Activated T-helper 1 cell treated with anti-CD3 and anti-CD28 coated beads, Interleukin-12 subunit alpha, Interleukin-12 subunit beta, Interleukin-2, Interleukin-4 antibody, amounts not matched to agents 30 ng/mL and 10 ng/mL and 1 ng/mL, durations not matched to agents 14 hours and 24 hours and 36 hours (primary cell): ENCODE measurements at regions not wholly inside any gene's neighbourhood (a gene's known extent, or its start where the extent isn't known, plus 50 kb on each side); places are given as distances from the start of the nearest gene placed in this dataset.
"Not testable (repeated sequence)": the region's sequence is repeated elsewhere in the genome, so short reads cannot be mapped to it uniquely, and the experiment has no call there.

Source experiments
- DNase-seq: peaks from one replicate; pipeline ENCODE4 v3.0.0; 2021; ENCODE audit warnings: low spot score
- H3K27ac Mint-ChIP-seq: one replicate; pipeline ENCODE4 v1.8.0; 2021; ENCODE audit warnings: mild to moderate bottlenecking, mixed read lengths
- H3K27me3 Mint-ChIP-seq: one replicate; pipeline ENCODE4 v1.8.0; 2022; ENCODE audit warnings: mild to moderate bottlenecking, moderate library complexity, mixed read lengths; ENCODE audit not compliant: insufficient read depth
- H3K36me3 Mint-ChIP-seq: one replicate; pipeline ENCODE4 v1.8.0; 2021; ENCODE audit warnings: low read depth, mixed read lengths
- H3K4me1 Mint-ChIP-seq: one replicate; pipeline ENCODE4 v1.8.0; 2021; ENCODE audit warnings: low read depth, mixed read lengths
- H3K4me3 Mint-ChIP-seq: one replicate; pipeline ENCODE4 v1.8.0; 2021; ENCODE audit warnings: mild to moderate bottlenecking, moderate library complexity, mixed read lengths
- H3K9me3 Mint-ChIP-seq: one replicate; pipeline ENCODE4 v1.8.0; 2021; ENCODE audit warnings: mixed read lengths
- intact Hi-C: fragments of 100-400 bp; cut with micrococcal nuclease; formaldehyde crosslinking; loops from one replicate; pipeline ENCODE4 v1.15.1; 2024

GRCh38 chr6:81128671-81129070, 623.8 kb downstream of the TENT5A start:
- intact Hi-C loops = no loop called here
- Mint-ChIP-seq H3K9me3 (no peaks in the 10 kb centered on the region), H3K36me3 (no peaks in the 10 kb centered on the region), H3K4me3 (no peak overlapping the region), H3K27me3 (no peaks in the 10 kb centered on the region), H3K4me1 (no peaks in the 10 kb centered on the region), H3K27ac (no peak overlapping the region)
- DNase-seq = no peak

- no peak for DNase-seq
- Mint-ChIP-seq H3K4me3 (no peak overlapping the region), H3K9me3 (no peaks in the 10 kb centered on the region), H3K4me1 (no peaks in the 10 kb centered on the region), H3K27ac (no peak overlapping the region), H3K36me3 (no peaks in the 10 kb centered on the region), H3K27me3 (no peaks in the 10 kb centered on the region)
- intact Hi-C loops = no loop called here
Measured at GRCh38 chr6:81126150-81126549, 626.3 kb downstream of the TENT5A start.

GRCh38 chr6:81120280-81120679, 632.2 kb downstream of the TENT5A start:
- H3K4me3 Mint-ChIP-seq = no peak overlapping the region
- no peaks in the 10 kb centered on the region for H3K27me3 Mint-ChIP-seq
- no peaks in the 10 kb centered on the region for H3K4me1 Mint-ChIP-seq
- no peaks in the 10 kb centered on the region for H3K9me3 Mint-ChIP-seq
- intact Hi-C loops = no loop called here
- H3K27ac Mint-ChIP-seq = no peak overlapping the region
- DNase-seq = no peak
- H3K36me3 Mint-ChIP-seq = no peaks in the 10 kb centered on the region

- no peaks in the 10 kb centered on the region for H3K27me3 Mint-ChIP-seq
- no peak for DNase-seq
- no peaks in the 10 kb centered on the region for H3K9me3 Mint-ChIP-seq
- intact Hi-C loops = no loop called here
- no peaks in the 10 kb centered on the region for H3K36me3 Mint-ChIP-seq
- H3K4me3 Mint-ChIP-seq = no peak overlapping the region
- H3K4me1 Mint-ChIP-seq = no peaks in the 10 kb centered on the region
- H3K27ac Mint-ChIP-seq = no peak overlapping the region
Measured at GRCh38 chr6:81105998-81106397, 646.5 kb downstream of the TENT5A start.

- Mint-ChIP-seq H3K36me3 (no peaks in the 10 kb centered on the region), H3K27me3 (no peaks in the 10 kb centered on the region), H3K4me1 (no peaks in the 10 kb centered on the region), H3K4me3 (no peak overlapping the region), H3K9me3 (peaks cover 3% of the 10 kb centered on the region), H3K27ac (no peak overlapping the region)
- intact Hi-C loops = no loop called here
- DNase-seq = no peak
Measured at GRCh38 chr6:81098109-81098814, 654.2 kb downstream of the TENT5A start.

- DNase-seq, intact Hi-C loops, H3K9me3 Mint-ChIP-seq, H3K27ac Mint-ChIP-seq, H3K36me3 Mint-ChIP-seq, H3K4me3 Mint-ChIP-seq, H3K4me1 Mint-ChIP-seq, H3K27me3 Mint-ChIP-seq: not testable (repeated sequence)
Measured at GRCh38 chr6:81096464-81096863, 656.0 kb downstream of the TENT5A start.

GRCh38 chr6:81093051-81093450, 659.4 kb downstream of the TENT5A start:
- H3K36me3 Mint-ChIP-seq = no peaks in the 10 kb centered on the region
- H3K4me3 Mint-ChIP-seq = no peak overlapping the region
- no peak overlapping the region for H3K27ac Mint-ChIP-seq
- no peaks in the 10 kb centered on the region for H3K27me3 Mint-ChIP-seq
- DNase-seq = no peak
- H3K4me1 Mint-ChIP-seq = no peaks in the 10 kb centered on the region
- H3K9me3 Mint-ChIP-seq = no peaks in the 10 kb centered on the region
- intact Hi-C loops = no loop called here

- no peaks in the 10 kb centered on the region for H3K27me3 Mint-ChIP-seq
- no peaks in the 10 kb centered on the region for H3K9me3 Mint-ChIP-seq
- H3K4me3 Mint-ChIP-seq = no peak overlapping the region
- no peak overlapping the region for H3K27ac Mint-ChIP-seq
- intact Hi-C loops = no loop called here
- DNase-seq = no peak
- no peaks in the 10 kb centered on the region for H3K4me1 Mint-ChIP-seq
- H3K36me3 Mint-ChIP-seq = no peaks in the 10 kb centered on the region
Measured at GRCh38 chr6:81088145-81088544, 664.3 kb downstream of the TENT5A start.

GRCh38 chr6:81086991-81087390, 665.5 kb downstream of the TENT5A start:
- H3K4me3 Mint-ChIP-seq = no peak overlapping the region
- intact Hi-C loops = no loop called here
- no peak for DNase-seq
- no peak overlapping the region for H3K27ac Mint-ChIP-seq
- H3K9me3 Mint-ChIP-seq = no peaks in the 10 kb centered on the region
- H3K36me3 Mint-ChIP-seq = no peaks in the 10 kb centered on the region
- H3K27me3 Mint-ChIP-seq = no peaks in the 10 kb centered on the region
- H3K4me1 Mint-ChIP-seq = no peaks in the 10 kb centered on the region

- no peaks in the 10 kb centered on the region for H3K36me3 Mint-ChIP-seq
- no peaks in the 10 kb centered on the region for H3K27me3 Mint-ChIP-seq
- no peaks in the 10 kb centered on the region for H3K9me3 Mint-ChIP-seq
- H3K4me1 Mint-ChIP-seq = no peaks in the 10 kb centered on the region
- intact Hi-C loops = no loop called here
- no peak overlapping the region for H3K4me3 Mint-ChIP-seq
- DNase-seq = no peak
- H3K27ac Mint-ChIP-seq = no peak overlapping the region
Measured at GRCh38 chr6:81085431-81085790, 667.1 kb downstream of the TENT5A start.

GRCh38 chr6:81084776-81085430, 667.6 kb downstream of the TENT5A start:
- Mint-ChIP-seq H3K9me3 (no peaks in the 10 kb centered on the region), H3K4me1 (no peaks in the 10 kb centered on the region), H3K27me3 (no peaks in the 10 kb centered on the region), H3K27ac (no peak overlapping the region), H3K36me3 (no peaks in the 10 kb centered on the region), H3K4me3 (no peak overlapping the region)
- intact Hi-C loops = no loop called here
- no peak for DNase-seq

- no peak for DNase-seq
- intact Hi-C loops = no loop called here
- no peak overlapping the region for H3K27ac Mint-ChIP-seq
- no peaks in the 10 kb centered on the region for H3K9me3 Mint-ChIP-seq
- no peaks in the 10 kb centered on the region for H3K27me3 Mint-ChIP-seq
- H3K36me3 Mint-ChIP-seq = no peaks in the 10 kb centered on the region
- no peaks in the 10 kb centered on the region for H3K4me1 Mint-ChIP-seq
- H3K4me3 Mint-ChIP-seq = no peak overlapping the region
Measured at GRCh38 chr6:81075974-81076373, 676.5 kb downstream of the TENT5A start.

GRCh38 chr6:81073318-81073717, 679.2 kb downstream of the TENT5A start:
- H3K4me1 Mint-ChIP-seq = no peaks in the 10 kb centered on the region
- no peak overlapping the region for H3K27ac Mint-ChIP-seq
- intact Hi-C loops = no loop called here
- peaks cover 2% of the 10 kb centered on the region for H3K27me3 Mint-ChIP-seq
- H3K36me3 Mint-ChIP-seq = no peaks in the 10 kb centered on the region
- no peak for DNase-seq
- no peak overlapping the region for H3K4me3 Mint-ChIP-seq
- H3K9me3 Mint-ChIP-seq = no peaks in the 10 kb centered on the region

GRCh38 chr6:81071121-81071520, 681.4 kb downstream of the TENT5A start:
- H3K27ac Mint-ChIP-seq = no peak overlapping the region
- intact Hi-C loops = no loop called here
- H3K4me3 Mint-ChIP-seq = no peak overlapping the region
- no peaks in the 10 kb centered on the region for H3K4me1 Mint-ChIP-seq
- DNase-seq = no peak
- H3K36me3 Mint-ChIP-seq = no peaks in the 10 kb centered on the region
- no peaks in the 10 kb centered on the region for H3K9me3 Mint-ChIP-seq
- H3K27me3 Mint-ChIP-seq = peaks cover 2% of the 10 kb centered on the region
